Keratinocyte (primary cell): ENCODE measurements at regions not wholly inside any gene's neighbourhood (a gene's known extent, or its start where the extent isn't known, plus 50 kb on each side); places are given as distances from the start of the nearest gene placed in this dataset.

Source experiments
- CTCF ChIP-seq, 3 experiments: IDR thresholded peaks in 1 of 3; conservative IDR thresholded peaks in 1 of 3; optimal IDR thresholded peaks in 1 of 3; 2 replicates in 2 of 3; 3 replicates in 1 of 3; pipeline versions ENCODE3 to v1.5.1; 2011; ENCODE audit warnings: low read length in 3 of 3, mild to moderate bottlenecking in 3 of 3, moderate library complexity in 2 of 3, control low read depth in 1 of 3, inconsistent platforms in 1 of 3; ENCODE audit not compliant: insufficient read depth in 2 of 3; ENCODE audit errors: extremely low read depth in 1 of 3
- EZH2 ChIP-seq: IDR thresholded peaks from one replicate; pipeline ENCODE4 v1.6.1; 2012; ENCODE audit warnings: inconsistent platforms, mild to moderate bottlenecking, low read length, moderate library complexity

GRCh38 chr5:100319885-100320284 is 215.3 kb upstream of the FAM174A start:
- no peak for TF ChIP-seq CTCF (optimal IDR thresholded peaks at IDR 0.05 in 1 of 3, IDR thresholded peaks at IDR 0.05 in 1 of 3, conservative IDR thresholded peaks at IDR 0.05 in 1 of 3; ENCODE audit: extremely low read depth in 1 of 3, insufficient read depth in 2 of 3, low read length in 3 of 3)
- no peak for TF ChIP-seq EZH2
